PC-3 (cell line): ENCODE measurements at regions not wholly inside any gene's neighbourhood (a gene's known extent, or its start where the extent isn't known, plus 50 kb on each side); places are given as distances from the start of the nearest gene placed in this dataset.

Experiments
- ATAC-seq: fragments of 200-7000 bp; cut with Tn5 transposase; 2 replicates; pipeline ENCODE4 v1.9.1; 2020; ENCODE audit warnings: mild to moderate bottlenecking, moderate library complexity
- BruUV-seq: library from RNA; stranded (reverse); fragments of 400-500 nt; replicated peaks from 2 replicates; lab custom pipeline; 2021; lab: Mats Ljungman, UMichigan
- CTCF ChIA-PET: fragments of 300-600 bp; sonication (Branson Sonifier 250); formaldehyde crosslinking; loops from one replicate; lab custom pipeline; 2022; ENCODE audit warnings: antibody characterized with exemption; lab: Charles Lee
- POLR2A ChIA-PET: fragments of 300-600 bp; sonication (Branson Sonifier 250); formaldehyde crosslinking; loops from one replicate; lab custom pipeline; 2022; ENCODE audit warnings: antibody characterized with exemption; ENCODE audit not compliant: unreplicated experiment; lab: Charles Lee
- DNase-seq: peaks from one replicate; pipeline ENCODE4 v3.0.0-alpha.2; 2015
- H2AFZ ChIP-seq: fragments of 300-600 bp; sonication (generic); 2 replicates; pipeline ENCODE4 v1.6.0; 2016; ENCODE audit warnings: antibody characterized with exemption, low read length
- H3F3A ChIP-seq: fragments of 300-600 bp; sonication (generic); one replicate; pipeline ENCODE4 v1.6.0; 2017; ENCODE audit warnings: antibody characterized with exemption, low read length, control low read depth, mild to moderate bottlenecking; ENCODE audit not compliant: unreplicated experiment
- H3K27ac ChIP-seq: fragments of 300-600 bp; sonication (generic); 2 replicates; pipeline ENCODE4 v1.5.1; 2016; ENCODE audit warnings: mild to moderate bottlenecking, low read length
- H3K27me3 ChIP-seq: fragments of 300-600 bp; sonication (generic); 2 replicates; pipeline ENCODE4 v1.6.1; 2016; ENCODE audit warnings: low read length, mixed read lengths
- H3K36me3 ChIP-seq: fragments of 300-600 bp; sonication (generic); 2 replicates; pipeline ENCODE4 v1.6.1; 2016; ENCODE audit warnings: low read depth, mixed run types, low read length, mixed read lengths
- H3K4me1 ChIP-seq: fragments of 300-600 bp; sonication (generic); 2 replicates; pipeline ENCODE4 v1.5.1; 2016; ENCODE audit warnings: low read length; ENCODE audit not compliant: insufficient read depth
- H3K4me2 ChIP-seq: fragments of 300-600 bp; sonication (generic); 2 replicates; pipeline ENCODE4 v1.6.0; 2016; ENCODE audit warnings: low read length
- H3K4me3 ChIP-seq: fragments of 300-600 bp; sonication (generic); 2 replicates; pipeline ENCODE4 v1.5.1; 2016; ENCODE audit warnings: mild to moderate bottlenecking, low read length, mixed read lengths
- H3K79me2 ChIP-seq: fragments of 300-600 bp; sonication (generic); 2 replicates; pipeline ENCODE4 v1.6.1; 2017; ENCODE audit warnings: low read length, mixed read lengths
- H3K9ac ChIP-seq: fragments of 300-600 bp; sonication (generic); 2 replicates; pipeline ENCODE4 v1.6.0; 2016; ENCODE audit warnings: mild to moderate bottlenecking, low read length
- H3K9me2 ChIP-seq: fragments of 300-600 bp; sonication (generic); replicated peaks from 2 replicates; pipeline ENCODE4 v1.6.1; 2016; ENCODE audit warnings: mixed run types, low read length, mixed read lengths
- H3K9me3 ChIP-seq: fragments of 300-600 bp; sonication (generic); 2 replicates; pipeline ENCODE4 v1.6.1; 2016; ENCODE audit warnings: low read length, mixed read lengths
- H4K20me1 ChIP-seq: fragments of 300-600 bp; sonication (generic); 2 replicates; pipeline ENCODE4 v1.6.1; 2016; ENCODE audit warnings: low read length, mixed read lengths
- EZH2 ChIP-seq: fragments of 300-600 bp; sonication (generic); IDR thresholded peaks from one replicate; pipeline ENCODE4 v1.6.1; 2017; ENCODE audit warnings: antibody characterized with exemption, mild to moderate bottlenecking, low read length; ENCODE audit not compliant: unreplicated experiment
- EZH2phosphoT487 ChIP-seq: fragments of 300-600 bp; sonication (generic); IDR thresholded peaks from 2 replicates; pipeline ENCODE4 v1.6.1; 2018; ENCODE audit warnings: mild to moderate bottlenecking, antibody characterized with exemption, low read length, borderline replicate concordance
- intact Hi-C: fragments of 100-400 bp; cut with micrococcal nuclease; formaldehyde crosslinking; loops from 2 replicates; pipeline ENCODE4 v1.9.0; 2023
- TF ChIP-seq, protein P1 (sequence below): fragments of 300-600 bp; sonication (generic); conservative IDR thresholded peaks from 2 replicates; pipeline ENCODE4 v1.5.1; 2017; ENCODE audit warnings: antibody characterized with exemption, low read depth, mild to moderate bottlenecking, low read length

DNA sequence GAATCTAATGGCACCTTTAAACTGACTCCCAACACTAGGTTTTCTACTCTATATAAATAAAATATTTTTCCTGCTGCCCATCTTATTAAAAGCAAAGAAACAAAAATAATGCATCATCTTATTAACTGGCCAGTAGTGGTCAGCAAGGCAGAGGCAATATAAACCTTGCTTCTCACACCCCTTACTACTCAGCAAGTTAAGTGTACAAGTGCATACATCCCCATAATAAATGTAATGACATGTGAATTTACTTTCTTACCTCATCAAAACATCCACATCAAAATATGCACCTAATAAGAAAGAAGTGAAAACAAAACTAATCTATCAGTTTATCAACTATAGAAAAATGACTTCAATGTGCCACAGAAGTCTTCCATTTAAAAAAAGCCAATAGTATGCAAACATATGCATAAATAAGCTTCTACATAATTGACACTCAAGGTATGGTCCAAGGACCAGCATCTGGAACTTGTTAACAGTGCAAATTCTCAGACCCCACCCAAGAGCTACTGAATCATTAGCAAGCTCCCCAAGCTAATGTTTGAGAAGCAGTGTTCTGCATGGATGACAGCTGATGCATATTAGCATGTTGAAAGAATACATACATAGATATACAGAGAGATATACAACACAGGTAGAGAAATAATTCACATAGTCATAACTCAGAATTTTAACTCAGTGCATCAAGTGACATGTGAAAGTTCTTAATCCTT is 182.7 kb downstream of the C7orf25 start:
- Histone ChIP-seq H3K9ac (no peak overlapping the region), H3K27me3 (no peaks in the 10 kb centered on the region), H3F3A (no peaks in the 10 kb centered on the region), H3K79me2 (no peaks in the 10 kb centered on the region), H3K4me2 (no peak overlapping the region), H3K4me1 (no peaks in the 10 kb centered on the region), H3K4me3 (no peak overlapping the region), H3K9me2 (no peaks in the 10 kb centered on the region), H4K20me1 (no peaks in the 10 kb centered on the region), H2AFZ (no peak overlapping the region), H3K9me3 (no peaks in the 10 kb centered on the region), H3K27ac (no peak overlapping the region), H3K36me3 (no peaks in the 10 kb centered on the region)
- intact Hi-C loops, result no loop called here
- no TSS peak for BruUV-seq
- no peak for ATAC-seq
- ChIA-PET CTCF (no interaction called here), POLR2A (no interaction called here)
- no peak for DNase-seq
- TF ChIP-seq EZH2phosphoT487 (no peak), EZH2 (no peak)
- TF ChIP-seq, protein P1, sequence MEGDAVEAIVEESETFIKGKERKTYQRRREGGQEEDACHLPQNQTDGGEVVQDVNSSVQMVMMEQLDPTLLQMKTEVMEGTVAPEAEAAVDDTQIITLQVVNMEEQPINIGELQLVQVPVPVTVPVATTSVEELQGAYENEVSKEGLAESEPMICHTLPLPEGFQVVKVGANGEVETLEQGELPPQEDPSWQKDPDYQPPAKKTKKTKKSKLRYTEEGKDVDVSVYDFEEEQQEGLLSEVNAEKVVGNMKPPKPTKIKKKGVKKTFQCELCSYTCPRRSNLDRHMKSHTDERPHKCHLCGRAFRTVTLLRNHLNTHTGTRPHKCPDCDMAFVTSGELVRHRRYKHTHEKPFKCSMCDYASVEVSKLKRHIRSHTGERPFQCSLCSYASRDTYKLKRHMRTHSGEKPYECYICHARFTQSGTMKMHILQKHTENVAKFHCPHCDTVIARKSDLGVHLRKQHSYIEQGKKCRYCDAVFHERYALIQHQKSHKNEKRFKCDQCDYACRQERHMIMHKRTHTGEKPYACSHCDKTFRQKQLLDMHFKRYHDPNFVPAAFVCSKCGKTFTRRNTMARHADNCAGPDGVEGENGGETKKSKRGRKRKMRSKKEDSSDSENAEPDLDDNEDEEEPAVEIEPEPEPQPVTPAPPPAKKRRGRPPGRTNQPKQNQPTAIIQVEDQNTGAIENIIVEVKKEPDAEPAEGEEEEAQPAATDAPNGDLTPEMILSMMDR, result no peak

GRCh38 chr7:42727451-42727850 is 184.4 kb downstream of the C7orf25 start:
- no TSS peak for BruUV-seq
- no peak overlapping the region for H3K4me3 ChIP-seq
- no peaks in the 10 kb centered on the region for H3K9me3 ChIP-seq
- no peaks in the 10 kb centered on the region for H3K79me2 ChIP-seq
- no peak overlapping the region for H3K4me2 ChIP-seq
- H3K27ac ChIP-seq, result no peak overlapping the region
- CTCF ChIA-PET, result no interaction called here
- H3K9ac ChIP-seq, result no peak overlapping the region
- no peak for DNase-seq
- no peaks in the 10 kb centered on the region for H3K9me2 ChIP-seq
- H3K27me3 ChIP-seq, result no peaks in the 10 kb centered on the region
- POLR2A ChIA-PET, result no interaction called here
- no peak for ATAC-seq
- no peak for TF ChIP-seq EZH2
- TF ChIP-seq, protein P1, result no peak
- no peak for TF ChIP-seq EZH2phosphoT487
- H3K36me3 ChIP-seq, result no peaks in the 10 kb centered on the region
- H2AFZ ChIP-seq, result no peak overlapping the region
- intact Hi-C loops, result no loop called here
- H3K4me1 ChIP-seq, result no peaks in the 10 kb centered on the region
- H4K20me1 ChIP-seq, result no peaks in the 10 kb centered on the region
- H3F3A ChIP-seq, result no peaks in the 10 kb centered on the region

- no peak for ATAC-seq
- CTCF ChIA-PET, result interaction anchor here (0.6 kb wide), 2 partner anchors 419 to 1803 kb away, joined by 3 to 7 read pairs; no protein-coding TSS in a partner anchor
- no peaks in the 10 kb centered on the region for H3K9me2 ChIP-seq
- intact Hi-C loops, result no loop called here
- no peak overlapping the region for H3K9ac ChIP-seq
- H3K27me3 ChIP-seq, result no peaks in the 10 kb centered on the region
- H3F3A ChIP-seq, result no peaks in the 10 kb centered on the region
- H2AFZ ChIP-seq, result no peak overlapping the region
- no peak overlapping the region for H3K4me2 ChIP-seq
- H3K79me2 ChIP-seq, result no peaks in the 10 kb centered on the region
- H3K4me1 ChIP-seq, result no peaks in the 10 kb centered on the region
- H4K20me1 ChIP-seq, result no peaks in the 10 kb centered on the region
- H3K9me3 ChIP-seq, result no peaks in the 10 kb centered on the region
- no peak overlapping the region for H3K4me3 ChIP-seq
- no peaks in the 10 kb centered on the region for H3K36me3 ChIP-seq
- no TSS peak for BruUV-seq
- TF ChIP-seq EZH2 (no peak), EZH2phosphoT487 (no peak)
- TF ChIP-seq, protein P1, result no peak
- H3K27ac ChIP-seq, result no peak overlapping the region
- DNase-seq, result no peak
- POLR2A ChIA-PET, result no interaction called here
These were observed 185.6 kb downstream of the C7orf25 start for GRCh38 chr7:42726066-42726785.
